Upper lobe of right lung (tissue), 1 donor: ENCODE measurements at regions not wholly inside any gene's neighbourhood (a gene's known extent, or its start where the extent isn't known, plus 50 kb on each side); places are given as distances from the start of the nearest gene placed in this dataset.
"Not testable (repeated sequence)": the region's sequence is repeated elsewhere in the genome, so short reads cannot be mapped to it uniquely, and the experiment has no call there.

Source experiments
- ATAC-seq: fragments of 200-7000 bp; cut with Tn5 transposase; one replicate; pipeline ENCODE4 v1.9.1; 2020; ENCODE audit warnings: mild to moderate bottlenecking, moderate library complexity
- DNase-seq: peaks from one replicate; pipeline ENCODE4 v3.0.0-alpha.2; 2020
- H3K27ac ChIP-seq: fragments of 200-600 bp; one replicate; pipeline ENCODE4 v1.8.0; 2022
- H3K27me3 ChIP-seq: fragments of 200-600 bp; one replicate; pipeline ENCODE4 v1.8.0; 2022; ENCODE audit warnings: mild to moderate bottlenecking
- H3K36me3 ChIP-seq: fragments of 200-600 bp; one replicate; pipeline ENCODE4 v1.8.0; 2022
- H3K4me1 ChIP-seq: fragments of 200-600 bp; one replicate; pipeline ENCODE4 v1.8.0; 2022
- H3K4me3 ChIP-seq: fragments of 200-600 bp; one replicate; pipeline ENCODE4 v1.8.0; 2022; ENCODE audit warnings: mild to moderate bottlenecking
- H3K9me3 ChIP-seq: fragments of 200-600 bp; one replicate; pipeline ENCODE4 v1.8.0; 2022
- intact Hi-C: fragments of 100-400 bp; cut with DNase I; formaldehyde crosslinking; loops from one replicate; pipeline ENCODE4 v1.11.0; 2022
- TF ChIP-seq, protein P1 (sequence below): fragments of 200-600 bp; IDR thresholded peaks from one replicate; pipeline ENCODE4 v1.8.0; 2022; ENCODE audit warnings: antibody characterized with exemption
- donor health status: DM: no; HTN: yes; CAD: no; lungs with severe emphysema.

DNA sequence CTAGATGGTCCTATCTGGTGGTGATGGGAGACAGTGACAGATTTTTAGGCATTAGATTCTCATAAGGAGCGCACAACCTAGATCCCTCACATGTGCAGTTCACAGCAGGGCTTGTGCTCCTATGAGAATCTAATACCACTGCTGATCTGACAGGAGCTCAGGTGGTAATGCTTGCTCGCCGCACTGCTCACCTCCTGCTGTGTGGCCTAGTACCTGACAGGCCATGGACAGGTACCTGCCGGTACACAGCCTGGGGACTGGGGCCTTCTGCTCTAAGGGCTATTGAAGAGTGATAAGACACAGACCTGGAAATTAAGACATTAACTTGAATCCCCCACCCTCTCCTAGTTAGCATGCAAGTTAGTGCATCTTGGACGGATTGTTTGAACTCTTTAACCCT, 64.4 kb downstream of the KLRB1 start:
- H3K27ac ChIP-seq, ATAC-seq, H3K4me1 ChIP-seq, H3K36me3 ChIP-seq, H3K27me3 ChIP-seq, H3K9me3 ChIP-seq, H3K4me3 ChIP-seq, DNase-seq, intact Hi-C loops: not testable (repeated sequence)

- H3K4me3 ChIP-seq, DNase-seq, ATAC-seq, H3K36me3 ChIP-seq, H3K4me1 ChIP-seq, H3K27ac ChIP-seq, H3K9me3 ChIP-seq, intact Hi-C loops, H3K27me3 ChIP-seq: not testable (repeated sequence)
Observed at GRCh38 chr12:9542827-9543226, 64.9 kb downstream of the KLRB1 start.

DNA sequence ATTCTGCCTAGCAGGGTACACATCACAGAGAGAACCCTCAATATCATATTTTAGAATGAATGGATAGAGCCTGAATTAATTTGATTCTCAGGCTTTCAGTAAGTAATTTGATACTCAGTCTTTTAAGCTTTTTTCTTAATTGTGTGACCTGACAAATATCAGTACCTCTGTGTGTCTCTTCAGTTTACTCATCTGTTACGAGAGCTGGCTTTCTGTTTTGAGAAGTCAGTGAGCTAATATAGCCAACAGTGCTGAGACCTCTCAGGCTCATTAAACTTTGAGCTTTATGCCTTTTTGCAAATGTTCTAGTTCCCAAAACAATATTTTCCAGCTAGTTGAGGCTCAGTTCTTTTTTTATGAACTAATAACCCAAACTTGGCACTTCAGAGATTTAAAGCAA, 91.8 kb downstream of the KLRB1 start:
- H3K4me1 ChIP-seq, H3K4me3 ChIP-seq, H3K27ac ChIP-seq, intact Hi-C loops, ATAC-seq, H3K27me3 ChIP-seq, H3K9me3 ChIP-seq, DNase-seq, H3K36me3 ChIP-seq: not testable (repeated sequence)

GRCh38 chr12:9512695-9513094, 95.0 kb downstream of the KLRB1 start:
- ATAC-seq, H3K27ac ChIP-seq, H3K4me3 ChIP-seq, DNase-seq, intact Hi-C loops, H3K36me3 ChIP-seq, H3K27me3 ChIP-seq, H3K4me1 ChIP-seq, H3K9me3 ChIP-seq: not testable (repeated sequence)

GRCh38 chr12:9510392-9511011, 97.2 kb downstream of the KLRB1 start:
- intact Hi-C loops, H3K4me1 ChIP-seq, H3K36me3 ChIP-seq, DNase-seq, H3K4me3 ChIP-seq, H3K9me3 ChIP-seq, ATAC-seq, H3K27me3 ChIP-seq, H3K27ac ChIP-seq: not testable (repeated sequence)

GRCh38 chr12:9509464-9510161, 98.1 kb downstream of the KLRB1 start:
- H3K27ac ChIP-seq, result no peak overlapping the region
- no peak overlapping the region for H3K4me3 ChIP-seq
- ATAC-seq (no peak), DNase-seq (no peak)
- H3K9me3 ChIP-seq, result no peaks in the 10 kb centered on the region
- no peaks in the 10 kb centered on the region for H3K4me1 ChIP-seq
- TF ChIP-seq, protein P1, sequence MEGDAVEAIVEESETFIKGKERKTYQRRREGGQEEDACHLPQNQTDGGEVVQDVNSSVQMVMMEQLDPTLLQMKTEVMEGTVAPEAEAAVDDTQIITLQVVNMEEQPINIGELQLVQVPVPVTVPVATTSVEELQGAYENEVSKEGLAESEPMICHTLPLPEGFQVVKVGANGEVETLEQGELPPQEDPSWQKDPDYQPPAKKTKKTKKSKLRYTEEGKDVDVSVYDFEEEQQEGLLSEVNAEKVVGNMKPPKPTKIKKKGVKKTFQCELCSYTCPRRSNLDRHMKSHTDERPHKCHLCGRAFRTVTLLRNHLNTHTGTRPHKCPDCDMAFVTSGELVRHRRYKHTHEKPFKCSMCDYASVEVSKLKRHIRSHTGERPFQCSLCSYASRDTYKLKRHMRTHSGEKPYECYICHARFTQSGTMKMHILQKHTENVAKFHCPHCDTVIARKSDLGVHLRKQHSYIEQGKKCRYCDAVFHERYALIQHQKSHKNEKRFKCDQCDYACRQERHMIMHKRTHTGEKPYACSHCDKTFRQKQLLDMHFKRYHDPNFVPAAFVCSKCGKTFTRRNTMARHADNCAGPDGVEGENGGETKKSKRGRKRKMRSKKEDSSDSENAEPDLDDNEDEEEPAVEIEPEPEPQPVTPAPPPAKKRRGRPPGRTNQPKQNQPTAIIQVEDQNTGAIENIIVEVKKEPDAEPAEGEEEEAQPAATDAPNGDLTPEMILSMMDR, result no peak
- no peaks in the 10 kb centered on the region for H3K36me3 ChIP-seq
- intact Hi-C loops, result no loop called here
- H3K27me3 ChIP-seq, result no peaks in the 10 kb centered on the region

- Histone ChIP-seq H3K27ac (no peak overlapping the region), H3K4me1 (no peaks in the 10 kb centered on the region), H3K27me3 (no peaks in the 10 kb centered on the region), H3K36me3 (no peaks in the 10 kb centered on the region), H3K9me3 (no peaks in the 10 kb centered on the region), H3K4me3 (no peak overlapping the region)
- TF ChIP-seq, protein P1, result no peak
- intact Hi-C loops, result no loop called here
- ATAC-seq (no peak), DNase-seq (no peak)
Observed at GRCh38 chr12:9506746-9507145, 101.0 kb downstream of the KLRB1 start.

GRCh38 chr12:9503384-9503783, 104.3 kb downstream of the KLRB1 start:
- DNase-seq, ATAC-seq, intact Hi-C loops, H3K27me3 ChIP-seq, H3K4me3 ChIP-seq, H3K27ac ChIP-seq, H3K36me3 ChIP-seq, H3K4me1 ChIP-seq, H3K9me3 ChIP-seq: not testable (repeated sequence)

DNA sequence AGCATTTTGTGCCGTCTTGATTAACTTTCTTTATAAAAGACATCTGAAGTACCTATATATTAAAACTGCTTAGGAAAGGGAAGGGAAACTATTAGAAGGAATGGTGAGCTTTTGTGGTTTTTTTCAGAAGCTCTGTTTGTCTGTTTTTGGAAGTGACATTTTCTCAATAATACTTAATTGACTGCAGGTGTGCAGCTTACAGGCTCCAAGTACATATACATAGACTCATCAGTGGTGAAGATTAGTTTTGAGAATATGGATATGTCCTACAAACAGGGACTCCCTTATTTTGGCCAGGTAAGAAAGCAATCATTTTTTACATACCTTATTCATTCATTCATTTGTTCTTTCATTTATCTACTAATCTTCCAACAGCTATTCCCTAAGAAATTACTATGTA, 104.9 kb downstream of the KLRB1 start:
- H3K9me3 ChIP-seq, H3K27me3 ChIP-seq, intact Hi-C loops, DNase-seq, H3K4me1 ChIP-seq, H3K27ac ChIP-seq, ATAC-seq, H3K36me3 ChIP-seq, H3K4me3 ChIP-seq: not testable (repeated sequence)

- intact Hi-C loops, ATAC-seq, H3K9me3 ChIP-seq, H3K36me3 ChIP-seq, H3K27ac ChIP-seq, H3K27me3 ChIP-seq, H3K4me3 ChIP-seq, DNase-seq, H3K4me1 ChIP-seq: not testable (repeated sequence)
Observed at GRCh38 chr12:9493325-9493724, 114.4 kb downstream of the KLRB1 start.

DNA sequence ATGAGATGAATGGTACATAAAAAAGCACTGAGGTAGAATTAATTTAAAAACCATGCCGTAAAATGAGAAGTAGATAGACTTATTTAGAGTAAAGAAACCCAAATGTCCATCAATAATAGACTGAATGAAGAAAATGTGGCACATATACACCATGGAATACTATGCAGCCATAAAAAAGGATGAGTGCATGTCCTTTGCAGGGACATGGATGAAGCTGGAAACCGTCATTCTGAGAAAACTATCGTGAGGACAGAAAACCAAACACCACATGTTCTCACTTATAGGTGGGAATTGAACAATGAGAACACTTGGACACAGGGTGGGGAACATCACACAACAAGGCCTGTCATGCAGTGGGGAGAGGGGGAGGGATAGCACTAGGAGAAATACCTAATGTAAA, 126.4 kb downstream of the KLRB1 start:
- H3K4me3 ChIP-seq, H3K9me3 ChIP-seq, ATAC-seq, H3K27me3 ChIP-seq, DNase-seq, H3K36me3 ChIP-seq, H3K4me1 ChIP-seq, intact Hi-C loops, H3K27ac ChIP-seq: not testable (repeated sequence)

- not testable (repeated sequence) for DNase-seq, H3K27ac ChIP-seq, H3K4me1 ChIP-seq
Observed at GRCh38 chr12:9474197-9474596, 133.5 kb downstream of the KLRB1 start.

More at GRCh38 chr12:9474197-9474596, 133.5 kb downstream of the KLRB1 start:
- intact Hi-C loops, ATAC-seq, H3K4me3 ChIP-seq, H3K36me3 ChIP-seq, H3K9me3 ChIP-seq, H3K27me3 ChIP-seq: not testable (repeated sequence)
